Uterus (tissue), 3 donors: ENCODE measurements at regions not wholly inside any gene's neighbourhood (a gene's known extent, or its start where the extent isn't known, plus 50 kb on each side); places are given as distances from the start of the nearest gene placed in this dataset.

Experiments
- DNase-seq, 2 donors: peaks; one replicate each; pipeline ENCODE4 v3.0.0-alpha.2; 2019 to 2020
- H3K27ac ChIP-seq, 2 donors: fragments of 200-600 bp; sonication (generic); 1 replicate in 1 of 2; 2 replicates in 1 of 2; pipeline ENCODE4 v1.5.1; 2016 to 2018
- H3K27me3 ChIP-seq, 2 donors: fragments of 200-600 bp; sonication (generic); one replicate each; pipeline ENCODE4 v1.5.1; 2018 to 2019; ENCODE audit warnings: control low read depth in 1 of 2
- H3K36me3 ChIP-seq, 2 donors: fragments of 200-600 bp; sonication (generic); one replicate each; pipeline ENCODE4 v1.5.1; 2019; ENCODE audit warnings: control low read depth in 1 of 2
- H3K4me1 ChIP-seq, 2 donors: fragments of 200-600 bp; sonication (generic); one replicate each; pipeline ENCODE4 v1.5.1; 2018 to 2019; ENCODE audit warnings: control low read depth in 1 of 2
- H3K4me3 ChIP-seq, 2 donors: fragments of 200-600 bp; sonication (generic); 1 replicate in 1 of 2; 2 replicates in 1 of 2; pipeline ENCODE4 v1.5.1; 2018 to 2019; ENCODE audit warnings: mild to moderate bottlenecking in 1 of 2
- H3K9me3 ChIP-seq, 2 donors: fragments of 200-600 bp; sonication (generic); one replicate each; pipeline ENCODE4 v1.5.1; 2019; ENCODE audit warnings: control low read depth in 1 of 2
- POLR2A ChIP-seq, 2 donors: fragments of 450-650 bp; IDR thresholded peaks; one replicate each; pipeline ENCODE4 v1.6.1; 2016; ENCODE audit warnings: antibody characterized with exemption in 2 of 2, mild to moderate bottlenecking in 1 of 2, moderate library complexity in 1 of 2
- intact Hi-C: fragments of 100-400 bp; cut with DNase I; formaldehyde crosslinking; loops from one replicate; pipeline ENCODE4 v1.15.1; 2023; ENCODE audit warnings: low total_unique reads
- TF ChIP-seq, protein P1 (sequence below), 4 experiments: fragments of 200-600 bp in 2 of 4; fragments of 450-650 bp in 2 of 4; sonication (generic) in 2 of 4; IDR thresholded peaks; one replicate each; pipeline ENCODE4 v1.5.1; 2016 to 2019; ENCODE audit warnings: antibody characterized with exemption in 4 of 4, mild to moderate bottlenecking in 2 of 4, moderate library complexity in 1 of 4
- donor health status: DM: yes; HTN: yes; CAD: no.

DNA sequence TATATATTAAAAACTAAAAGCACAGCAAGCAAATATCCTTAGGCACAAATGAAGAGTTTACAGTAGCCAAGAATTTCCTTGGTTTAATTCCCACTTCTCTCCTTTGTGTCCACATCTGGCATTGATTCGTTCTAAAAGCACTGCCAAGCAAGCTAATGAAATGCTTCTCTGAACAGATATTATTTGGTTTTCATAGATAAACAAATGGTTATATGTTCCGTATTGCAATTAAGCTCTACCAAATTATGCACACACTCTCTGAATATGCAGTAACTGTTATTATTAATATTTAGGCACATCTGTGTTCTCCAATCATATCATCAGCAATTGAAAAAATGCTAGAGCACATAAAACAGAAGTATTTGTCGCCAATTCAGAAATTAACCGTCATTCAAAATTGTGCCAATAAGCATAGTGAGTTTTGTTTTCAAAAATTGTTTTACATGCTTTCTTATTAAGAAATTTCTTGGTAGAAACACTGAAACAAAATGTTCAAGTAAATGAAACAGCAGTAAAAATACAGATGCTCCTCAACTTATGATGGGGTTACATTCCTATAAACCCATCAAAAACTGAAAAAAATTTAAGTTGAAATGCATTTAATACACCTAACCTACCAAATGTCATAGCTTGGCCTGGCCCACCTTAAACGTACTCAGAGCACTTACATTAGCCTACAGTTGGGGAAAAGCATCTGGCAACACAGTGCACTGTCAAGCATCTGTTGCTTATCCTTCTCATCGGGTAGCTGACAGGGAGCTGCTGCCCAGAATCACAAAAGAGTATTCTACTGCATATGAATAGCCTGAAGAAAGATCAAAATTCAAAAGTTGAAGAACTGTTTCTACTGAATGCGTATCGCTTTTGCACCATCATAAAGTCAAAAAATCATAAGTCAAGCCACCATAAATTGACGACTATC, 2134.7 kb downstream of the PCDH9 start:
- no peak overlapping the region for H3K4me3 ChIP-seq
- no peaks in the 10 kb centered on the region for H3K4me1 ChIP-seq
- no peaks in the 10 kb centered on the region for H3K27me3 ChIP-seq
- H3K27ac ChIP-seq = no peak overlapping the region
- intact Hi-C loops = no loop called here
- DNase-seq = no peak
- no peaks in the 10 kb centered on the region for H3K9me3 ChIP-seq
- TF ChIP-seq, protein P1, sequence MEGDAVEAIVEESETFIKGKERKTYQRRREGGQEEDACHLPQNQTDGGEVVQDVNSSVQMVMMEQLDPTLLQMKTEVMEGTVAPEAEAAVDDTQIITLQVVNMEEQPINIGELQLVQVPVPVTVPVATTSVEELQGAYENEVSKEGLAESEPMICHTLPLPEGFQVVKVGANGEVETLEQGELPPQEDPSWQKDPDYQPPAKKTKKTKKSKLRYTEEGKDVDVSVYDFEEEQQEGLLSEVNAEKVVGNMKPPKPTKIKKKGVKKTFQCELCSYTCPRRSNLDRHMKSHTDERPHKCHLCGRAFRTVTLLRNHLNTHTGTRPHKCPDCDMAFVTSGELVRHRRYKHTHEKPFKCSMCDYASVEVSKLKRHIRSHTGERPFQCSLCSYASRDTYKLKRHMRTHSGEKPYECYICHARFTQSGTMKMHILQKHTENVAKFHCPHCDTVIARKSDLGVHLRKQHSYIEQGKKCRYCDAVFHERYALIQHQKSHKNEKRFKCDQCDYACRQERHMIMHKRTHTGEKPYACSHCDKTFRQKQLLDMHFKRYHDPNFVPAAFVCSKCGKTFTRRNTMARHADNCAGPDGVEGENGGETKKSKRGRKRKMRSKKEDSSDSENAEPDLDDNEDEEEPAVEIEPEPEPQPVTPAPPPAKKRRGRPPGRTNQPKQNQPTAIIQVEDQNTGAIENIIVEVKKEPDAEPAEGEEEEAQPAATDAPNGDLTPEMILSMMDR (IDR thresholded peaks at IDR 0.05) = no peak
- TF ChIP-seq POLR2A (IDR thresholded peaks at IDR 0.05) = no peak
- H3K36me3 ChIP-seq = no peaks in the 10 kb centered on the region

GRCh38 chr13:65093357-65093756, 2136.8 kb downstream of the PCDH9 start:
- H3K36me3 ChIP-seq = no peaks in the 10 kb centered on the region
- intact Hi-C loops = no loop called here
- TF ChIP-seq POLR2A (IDR thresholded peaks at IDR 0.05) = no peak
- TF ChIP-seq, protein P1 (IDR thresholded peaks at IDR 0.05) = no peak

DNA sequence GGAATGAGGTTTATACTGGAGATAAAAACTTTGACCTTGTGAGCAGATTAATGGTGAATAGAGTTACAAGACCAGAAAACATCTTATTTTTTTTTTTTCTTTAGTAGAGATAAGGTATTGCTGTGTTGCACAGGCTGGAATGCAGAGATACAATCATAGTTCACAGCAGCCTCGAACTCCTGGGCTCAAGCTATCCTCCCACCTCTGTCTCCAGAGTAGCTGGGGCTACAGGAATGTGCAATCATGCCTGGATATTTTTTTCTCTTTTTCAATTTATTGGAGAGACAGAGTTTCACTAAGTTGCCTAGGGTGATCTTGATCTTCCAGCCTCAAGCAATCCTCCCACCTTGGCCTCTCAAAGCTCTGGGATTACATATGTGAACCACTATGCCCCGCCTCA, 2139.1 kb downstream of the PCDH9 start:
- Histone ChIP-seq H3K9me3 (no peaks in the 10 kb centered on the region), H3K27ac (no peak overlapping the region), H3K27me3 (no peaks in the 10 kb centered on the region), H3K36me3 (no peaks in the 10 kb centered on the region), H3K4me3 (no peak overlapping the region), H3K4me1 (no peaks in the 10 kb centered on the region)
- no peak for DNase-seq
- intact Hi-C loops = no loop called here
- TF ChIP-seq, protein P1 (IDR thresholded peaks at IDR 0.05) = no peak
- TF ChIP-seq POLR2A (IDR thresholded peaks at IDR 0.05) = no peak

More at GRCh38 chr13:65093357-65093756, 2136.8 kb downstream of the PCDH9 start:
- H3K27me3 ChIP-seq = no peaks in the 10 kb centered on the region
- no peaks in the 10 kb centered on the region for H3K9me3 ChIP-seq
- H3K4me3 ChIP-seq = no peak overlapping the region
- no peak for DNase-seq
- no peak overlapping the region for H3K27ac ChIP-seq
- H3K4me1 ChIP-seq = no peaks in the 10 kb centered on the region

GRCh38 chr13:65090186-65090585, 2139.9 kb downstream of the PCDH9 start:
- DNase-seq = no peak
- TF ChIP-seq, protein P1 (IDR thresholded peaks at IDR 0.05) = no peak
- TF ChIP-seq POLR2A (IDR thresholded peaks at IDR 0.05) = no peak
- Histone ChIP-seq H3K4me3 (no peak overlapping the region), H3K27ac (no peak overlapping the region), H3K9me3 (no peaks in the 10 kb centered on the region), H3K27me3 (no peaks in the 10 kb centered on the region), H3K36me3 (no peaks in the 10 kb centered on the region), H3K4me1 (no peaks in the 10 kb centered on the region)
- intact Hi-C loops = no loop called here

- Histone ChIP-seq H3K4me3 (no peak overlapping the region), H3K27ac (no peak overlapping the region), H3K9me3 (no peaks in the 10 kb centered on the region), H3K4me1 (no peaks in the 10 kb centered on the region), H3K27me3 (no peaks in the 10 kb centered on the region), H3K36me3 (no peaks in the 10 kb centered on the region)
- TF ChIP-seq, protein P1 (IDR thresholded peaks at IDR 0.05) = no peak
- no peak for TF ChIP-seq POLR2A (IDR thresholded peaks at IDR 0.05)
- intact Hi-C loops = no loop called here
- DNase-seq = no peak
Observed at GRCh38 chr13:65088906-65089305, 2141.2 kb downstream of the PCDH9 start.
